ENCODE measurements at regions not wholly inside any gene's neighbourhood (a gene's known extent, or its start where the extent isn't known, plus 50 kb on each side); places are given as distances from the start of the nearest gene placed in this dataset.

- in situ Hi-C loops (cut with MboI; ENCODE audit: low sequenced_read_pairs), result no loop called here
Observed at GRCh38 chr9:85430659-85431338, 311.0 kb downstream of the AGTPBP1 start.

- in situ Hi-C loops (cut with MboI; ENCODE audit: low sequenced_read_pairs), result no loop called here
Observed at GRCh38 chr9:85428230-85428629, 313.5 kb downstream of the AGTPBP1 start.

GRCh38 chr9:85427772-85428171 is 314.0 kb downstream of the AGTPBP1 start:
- in situ Hi-C loops (cut with MboI; ENCODE audit: low sequenced_read_pairs), result no loop called here

DNA sequence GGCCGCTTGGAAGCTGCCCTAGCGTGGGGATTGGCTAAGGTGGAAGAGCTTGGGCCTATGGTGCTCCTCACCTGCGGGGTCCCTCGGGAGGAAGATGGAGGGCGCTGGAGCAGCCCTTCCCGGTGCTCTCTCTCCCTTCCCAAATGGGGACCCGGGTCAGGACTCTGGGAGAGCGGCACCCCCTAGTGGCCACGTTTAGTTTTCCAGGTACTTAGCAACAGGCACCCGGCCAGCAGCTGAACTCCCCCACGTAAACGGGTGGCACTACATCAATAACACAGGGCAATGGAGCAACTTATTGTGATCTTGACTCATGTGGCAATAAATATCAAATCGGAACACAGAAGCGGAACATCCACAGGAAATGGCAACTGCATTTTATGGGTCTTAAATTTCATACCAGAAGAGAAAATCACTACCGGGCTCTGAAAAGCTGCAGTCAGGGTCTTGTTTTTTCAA is 316.6 kb downstream of the AGTPBP1 start:
- in situ Hi-C loops (cut with MboI; ENCODE audit: low sequenced_read_pairs), result no loop called here

DNA sequence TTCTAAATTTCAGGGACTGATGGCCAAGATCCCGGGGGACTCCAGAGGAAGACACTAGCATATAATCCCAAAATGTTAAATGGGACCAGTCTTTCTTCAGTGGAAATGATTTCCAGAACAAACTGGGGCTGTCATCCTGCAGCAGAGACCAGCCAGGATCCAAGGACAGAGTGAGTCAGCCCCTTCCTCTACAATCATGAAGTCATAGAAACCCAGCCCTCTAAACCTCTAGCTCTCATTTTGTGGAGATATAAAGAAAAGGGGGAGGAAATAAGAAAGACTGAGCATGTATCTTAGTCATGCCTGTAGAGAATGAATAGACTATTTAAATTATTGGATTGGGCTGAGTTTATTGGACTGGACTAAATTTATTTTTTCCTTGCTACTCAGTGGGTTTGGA is 318.3 kb downstream of the AGTPBP1 start:
- in situ Hi-C loops (cut with MboI; ENCODE audit: low sequenced_read_pairs), result no loop called here

GRCh38 chr9:85421641-85422040 is 320.1 kb downstream of the AGTPBP1 start:
- in situ Hi-C loops (cut with MboI; ENCODE audit: low sequenced_read_pairs), result no loop called here

- in situ Hi-C loops (cut with MboI; ENCODE audit: low sequenced_read_pairs), result no loop called here
Observed at GRCh38 chr9:85420750-85421149, 321.0 kb downstream of the AGTPBP1 start.

GRCh38 chr9:85417674-85418073 is 324.1 kb downstream of the AGTPBP1 start:
- in situ Hi-C loops (cut with MboI; ENCODE audit: low sequenced_read_pairs), result no loop called here

DNA sequence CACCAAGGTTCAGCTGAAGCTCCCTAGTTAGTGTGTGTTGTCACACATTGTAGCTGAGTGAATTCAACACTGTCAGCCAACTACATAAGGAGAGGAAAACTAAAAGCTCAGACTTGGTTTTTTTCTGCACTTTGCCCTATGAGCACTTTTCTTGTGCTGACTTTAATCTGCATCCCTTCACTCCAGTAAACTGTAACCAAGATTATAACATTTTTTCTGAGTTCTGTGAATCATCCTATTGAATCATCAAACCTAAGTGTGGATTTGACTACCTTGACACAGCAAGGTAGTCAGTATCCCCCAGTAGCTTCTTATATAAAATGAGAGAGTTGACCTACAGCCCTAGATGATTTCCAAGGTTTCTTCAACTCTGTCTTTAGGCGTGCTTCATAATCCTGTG is 325.0 kb downstream of the AGTPBP1 start:
- in situ Hi-C loops (cut with MboI; ENCODE audit: low sequenced_read_pairs), result no loop called here

DNA sequence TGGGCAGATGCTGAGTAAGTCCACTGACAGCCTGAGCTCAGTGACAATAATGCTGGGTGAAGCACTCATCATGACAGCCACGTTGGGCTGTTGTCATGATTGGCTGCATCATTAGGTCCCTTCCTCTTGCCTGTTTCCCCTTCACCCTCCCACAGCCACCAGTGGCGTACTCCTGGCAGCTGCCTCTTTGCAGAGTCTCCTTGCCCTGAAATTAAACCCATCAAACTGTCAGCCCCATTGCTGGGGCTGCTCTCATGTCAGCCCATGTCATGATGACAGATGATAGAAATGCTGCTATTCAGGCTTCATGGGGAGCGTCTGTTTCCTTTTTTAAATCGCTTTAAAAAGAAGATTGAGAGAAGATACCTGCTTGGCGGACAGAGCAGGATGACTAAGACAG is 327.4 kb downstream of the AGTPBP1 start:
- in situ Hi-C loops (cut with MboI; ENCODE audit: low sequenced_read_pairs), result no loop called here

- in situ Hi-C loops (cut with MboI; ENCODE audit: low sequenced_read_pairs), result no loop called here
Observed at GRCh38 chr9:85408494-85408893, 333.3 kb downstream of the AGTPBP1 start.

GRCh38 chr9:85405566-85405950 is 336.2 kb downstream of the AGTPBP1 start:
- in situ Hi-C loops (cut with MboI; ENCODE audit: low sequenced_read_pairs), result no loop called here

GRCh38 chr9:85404911-85405565 is 336.7 kb downstream of the AGTPBP1 start:
- in situ Hi-C loops (cut with MboI; ENCODE audit: low sequenced_read_pairs), result no loop called here

DNA sequence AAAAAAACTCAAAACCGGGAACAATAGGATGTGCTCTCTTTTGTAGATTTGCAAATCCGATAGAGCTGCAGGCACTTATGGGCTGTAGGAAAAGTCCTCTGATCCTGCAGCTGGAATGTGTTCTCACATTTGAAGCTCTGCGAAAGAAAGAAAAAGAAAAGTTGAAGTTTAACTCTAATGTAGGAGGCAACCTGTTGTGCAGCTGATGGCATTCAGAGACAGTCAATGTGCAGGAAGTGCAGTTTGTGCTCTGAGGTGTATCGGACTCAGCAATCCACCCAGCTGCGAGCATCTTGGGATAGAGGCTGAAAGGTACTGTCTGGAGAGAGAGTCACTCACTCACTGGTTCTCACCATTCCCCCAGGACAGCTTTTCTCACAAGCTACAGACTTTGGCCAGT is 339.2 kb downstream of the AGTPBP1 start:
- in situ Hi-C loops (cut with MboI; ENCODE audit: low sequenced_read_pairs), result no loop called here

DNA sequence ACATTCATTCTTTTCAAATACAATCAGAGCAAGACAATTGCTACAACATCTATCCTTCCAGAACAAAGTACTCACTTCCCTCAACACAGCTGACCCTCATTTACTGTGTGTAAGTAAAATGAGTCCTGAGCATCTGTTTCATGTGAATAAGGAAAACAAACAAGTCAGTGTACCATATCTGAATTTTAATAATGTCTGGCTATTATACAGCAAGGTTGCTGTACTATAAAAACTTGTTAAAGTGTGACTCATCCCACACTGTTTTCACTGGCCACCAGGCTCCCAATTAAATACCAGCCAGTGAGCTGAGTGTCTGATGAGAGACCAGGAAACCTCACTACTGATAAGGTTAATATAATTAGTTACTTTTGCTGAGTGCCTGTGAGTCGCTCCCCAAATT is 339.8 kb downstream of the AGTPBP1 start:
- in situ Hi-C loops (cut with MboI; ENCODE audit: low sequenced_read_pairs), result no loop called here

DNA sequence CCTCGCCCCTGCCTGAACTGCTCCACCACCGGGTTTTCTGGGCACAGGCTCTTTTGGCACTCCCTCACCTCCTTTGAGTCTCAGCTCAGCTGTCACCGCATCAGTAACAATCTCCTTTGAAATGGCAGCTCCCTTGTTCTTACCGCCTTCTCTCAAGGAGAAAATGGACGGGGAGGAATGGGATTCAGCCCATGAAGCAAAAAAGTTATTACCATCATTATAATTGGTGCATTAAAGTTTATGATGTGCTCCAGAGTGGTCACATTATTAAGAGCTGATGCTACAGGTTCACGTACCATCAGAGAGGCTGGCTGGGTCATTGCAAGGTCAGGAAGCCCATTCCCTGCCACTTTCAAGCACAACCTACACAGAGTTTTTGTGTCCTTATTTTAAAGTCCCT is 344.7 kb downstream of the AGTPBP1 start:
- in situ Hi-C loops (cut with MboI; ENCODE audit: low sequenced_read_pairs), result no loop called here

- in situ Hi-C loops (cut with MboI; ENCODE audit: low sequenced_read_pairs), result no loop called here
Observed at GRCh38 chr9:85392260-85392659, 349.5 kb downstream of the AGTPBP1 start.

GRCh38 chr9:85377731-85378289 is 363.9 kb downstream of the AGTPBP1 start:
- in situ Hi-C loops (cut with MboI; ENCODE audit: low sequenced_read_pairs), result no loop called here

GRCh38 chr9:85368781-85369180 is 373.0 kb downstream of the AGTPBP1 start:
- in situ Hi-C loops (cut with MboI; ENCODE audit: low sequenced_read_pairs), result no loop called here

DNA sequence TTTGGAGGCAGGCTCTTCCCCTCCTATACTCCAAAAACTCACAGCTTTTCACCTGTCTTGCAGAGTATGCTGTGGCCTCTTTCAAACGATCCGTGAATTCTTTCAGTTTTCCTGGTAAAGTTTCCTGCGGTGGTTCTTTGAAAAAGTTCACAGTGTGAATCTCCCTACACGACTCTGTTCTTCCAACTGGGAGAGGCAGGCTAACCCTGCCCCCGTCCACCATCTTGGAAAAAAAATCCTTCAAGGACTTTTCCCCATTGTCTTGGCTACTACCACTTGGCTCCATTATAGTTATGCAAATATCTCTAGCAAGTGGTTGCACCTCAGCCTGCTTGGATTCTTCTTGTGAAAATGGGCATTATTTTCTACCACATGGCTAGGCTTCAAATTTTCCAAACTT is 382.6 kb downstream of the AGTPBP1 start:
- in situ Hi-C loops (cut with MboI; ENCODE audit: low sequenced_read_pairs), result no loop called here

DNA sequence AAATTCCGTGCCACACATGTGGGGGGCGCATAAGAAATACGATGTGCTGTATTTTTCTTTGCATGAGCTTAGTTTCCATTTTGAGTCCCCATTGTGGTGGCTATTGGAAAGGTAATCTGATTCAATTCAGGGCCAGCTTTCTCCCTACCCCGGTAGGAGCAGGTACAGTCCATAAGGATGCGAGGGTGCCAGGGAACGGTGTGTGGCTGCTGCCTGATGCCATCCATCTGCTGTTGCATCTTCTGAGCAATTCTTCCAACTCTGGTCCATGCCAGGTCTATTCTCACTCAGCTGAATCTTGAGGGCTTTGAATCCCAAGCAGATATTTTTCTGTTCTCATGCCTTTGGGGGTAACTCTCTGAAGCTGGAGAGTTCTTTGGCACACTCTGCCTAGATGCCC is 392.7 kb downstream of the AGTPBP1 start:
- in situ Hi-C loops (cut with MboI; ENCODE audit: low sequenced_read_pairs), result no loop called here

- in situ Hi-C loops (cut with MboI; ENCODE audit: low sequenced_read_pairs), result no loop called here
Observed at GRCh38 chr9:85347541-85347940, 394.2 kb downstream of the AGTPBP1 start.

All from HL-60/S4 treated with phorbol 12-myristate 13-acetate at 8.2 ng/mL for 4 days and 3 days (cell line).